ENCODE measurements at regions not wholly inside any gene's neighbourhood (a gene's known extent, or its start where the extent isn't known, plus 50 kb on each side); places are given as distances from the start of the nearest gene placed in this dataset.

DNA sequence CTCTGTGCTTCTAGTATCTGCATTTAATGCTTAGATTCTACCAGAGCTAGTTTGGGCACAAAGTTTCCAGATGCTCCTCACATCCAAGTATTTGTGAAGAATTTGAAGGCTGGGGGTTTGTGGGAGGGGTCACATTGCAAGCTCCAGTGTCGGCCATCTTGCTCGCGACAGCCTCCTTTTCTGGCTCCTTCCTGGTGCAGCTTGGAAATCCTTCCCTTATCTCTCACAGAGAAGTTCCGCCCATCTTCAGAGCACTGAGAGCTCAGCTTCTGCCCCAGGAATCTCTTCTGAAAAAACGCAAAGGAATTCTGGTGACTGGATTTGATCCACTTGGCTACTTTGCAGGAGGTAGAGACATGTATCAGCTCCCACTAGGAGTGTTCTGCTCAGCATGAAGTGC, 497.5 kb downstream of the TBC1D22A start:
- TF ChIP-seq, protein P1, sequence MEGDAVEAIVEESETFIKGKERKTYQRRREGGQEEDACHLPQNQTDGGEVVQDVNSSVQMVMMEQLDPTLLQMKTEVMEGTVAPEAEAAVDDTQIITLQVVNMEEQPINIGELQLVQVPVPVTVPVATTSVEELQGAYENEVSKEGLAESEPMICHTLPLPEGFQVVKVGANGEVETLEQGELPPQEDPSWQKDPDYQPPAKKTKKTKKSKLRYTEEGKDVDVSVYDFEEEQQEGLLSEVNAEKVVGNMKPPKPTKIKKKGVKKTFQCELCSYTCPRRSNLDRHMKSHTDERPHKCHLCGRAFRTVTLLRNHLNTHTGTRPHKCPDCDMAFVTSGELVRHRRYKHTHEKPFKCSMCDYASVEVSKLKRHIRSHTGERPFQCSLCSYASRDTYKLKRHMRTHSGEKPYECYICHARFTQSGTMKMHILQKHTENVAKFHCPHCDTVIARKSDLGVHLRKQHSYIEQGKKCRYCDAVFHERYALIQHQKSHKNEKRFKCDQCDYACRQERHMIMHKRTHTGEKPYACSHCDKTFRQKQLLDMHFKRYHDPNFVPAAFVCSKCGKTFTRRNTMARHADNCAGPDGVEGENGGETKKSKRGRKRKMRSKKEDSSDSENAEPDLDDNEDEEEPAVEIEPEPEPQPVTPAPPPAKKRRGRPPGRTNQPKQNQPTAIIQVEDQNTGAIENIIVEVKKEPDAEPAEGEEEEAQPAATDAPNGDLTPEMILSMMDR (IDR thresholded peaks at IDR 0.05) = no peak
- intact Hi-C loops (cut with DNase I) = no loop called here
- no peaks in the 10 kb centered on the region for H3K4me1 ChIP-seq
- no peak overlapping the region for H3K27ac ChIP-seq
- 84 to 87% (median 87%) methylated on average over 5 of the region's 5 CpGs for WGBS, 3 donors
- H3K36me3 ChIP-seq (ENCODE audit: insufficient read depth in 1 of 2, low read depth in 1 of 2) = no peaks in the 10 kb centered on the region
- no peaks in the 10 kb centered on the region for H3K9me3 ChIP-seq
- DNase-seq (no peak), ATAC-seq (no peak)
- H3K4me3 ChIP-seq = no peak overlapping the region
- H3K27me3 ChIP-seq (ENCODE audit: insufficient read depth in 3 of 3, low read length in 2 of 3) = peaks cover 0 to 5% (median 0%) of the 10 kb centered on the region in 3 donors

DNA sequence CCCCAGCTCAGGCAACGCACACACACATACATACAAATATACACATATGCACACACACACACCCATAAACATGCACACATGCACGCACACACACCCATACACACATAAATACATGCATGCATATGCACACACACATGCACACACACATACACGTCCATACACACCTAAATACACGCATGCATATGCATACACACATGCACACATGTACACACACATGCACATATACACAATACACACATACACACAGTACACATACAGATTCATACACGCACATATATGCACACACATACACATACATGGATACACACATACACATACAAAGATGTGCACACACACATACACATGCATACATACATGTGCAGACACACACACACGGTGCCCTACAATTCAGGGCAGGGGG, 496.6 kb downstream of the TBC1D22A start:
- H3K27ac ChIP-seq = no peak overlapping the region
- 78 to 82% (median 80%) methylated on average over 6 of the region's 6 CpGs for WGBS, 3 donors
- H3K27me3 ChIP-seq (ENCODE audit: insufficient read depth in 3 of 3, low read length in 2 of 3) = peaks cover 0 to 5% (median 0%) of the 10 kb centered on the region in 3 donors
- H3K4me3 ChIP-seq = no peak overlapping the region
- no peaks in the 10 kb centered on the region for H3K36me3 ChIP-seq (ENCODE audit: insufficient read depth in 1 of 2, low read depth in 1 of 2)
- no peaks in the 10 kb centered on the region for H3K9me3 ChIP-seq
- ATAC-seq (no peak), DNase-seq (no peak)
- intact Hi-C loops (cut with DNase I) = no loop called here
- TF ChIP-seq, protein P1 (IDR thresholded peaks at IDR 0.05) = no peak
- H3K4me1 ChIP-seq = no peaks in the 10 kb centered on the region

DNA sequence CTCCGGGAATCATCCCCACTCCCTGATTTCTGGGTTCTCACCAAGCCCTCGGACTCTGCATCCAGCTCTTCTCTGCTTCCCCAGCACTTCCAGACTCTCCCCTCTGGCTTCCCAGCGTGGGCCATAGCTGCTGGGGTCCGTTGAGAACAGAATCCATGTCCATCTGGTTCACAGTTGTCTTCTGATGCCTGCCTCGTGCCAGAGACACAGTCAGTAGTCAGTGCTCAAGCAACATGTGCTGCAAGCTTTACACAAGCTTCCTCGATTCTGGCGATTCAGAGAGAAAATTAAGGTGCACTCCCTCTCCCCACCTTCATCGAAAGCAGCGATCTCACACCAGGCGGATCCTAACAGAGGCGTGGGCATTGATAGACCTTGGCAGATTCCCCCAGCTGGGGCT, 495.5 kb downstream of the TBC1D22A start:
- intact Hi-C loops (cut with DNase I) = no loop called here
- 70 to 80% (median 71%) methylated on average over 11 of the region's 11 CpGs for WGBS, 3 donors
- no peaks in the 10 kb centered on the region for H3K36me3 ChIP-seq (ENCODE audit: insufficient read depth in 1 of 2, low read depth in 1 of 2)
- H3K27ac ChIP-seq = no peak overlapping the region
- H3K9me3 ChIP-seq = no peaks in the 10 kb centered on the region
- no peak overlapping the region for H3K4me3 ChIP-seq
- H3K27me3 ChIP-seq (ENCODE audit: insufficient read depth in 3 of 3, low read length in 2 of 3) = peaks cover 0 to 5% (median 0%) of the 10 kb centered on the region in 3 donors
- TF ChIP-seq, protein P1 (IDR thresholded peaks at IDR 0.05) = no peak
- ATAC-seq (no peak), DNase-seq (no peak)
- H3K4me1 ChIP-seq = no peaks in the 10 kb centered on the region

DNA sequence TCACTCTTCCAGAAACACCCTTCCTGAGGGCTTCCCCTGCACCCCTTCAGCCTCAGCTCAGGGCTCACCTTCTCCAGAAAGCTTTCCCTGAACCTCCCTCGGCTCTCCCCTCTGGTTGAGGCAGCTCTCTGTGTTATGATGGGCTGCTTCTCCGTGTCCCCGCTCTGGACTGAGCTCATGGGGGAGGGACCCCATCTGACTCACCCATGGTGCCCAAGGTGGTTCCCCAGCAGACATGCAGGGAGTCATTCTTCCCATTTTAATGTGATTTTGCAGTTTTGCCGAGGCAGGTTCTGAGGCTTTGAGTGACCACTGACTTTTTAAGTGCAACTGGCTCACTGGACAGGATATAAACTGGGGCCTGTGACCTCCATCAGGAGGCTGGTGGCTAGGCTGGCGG, 495.1 kb downstream of the TBC1D22A start:
- H3K27me3 ChIP-seq (ENCODE audit: insufficient read depth in 3 of 3, low read length in 2 of 3) = peaks cover 0 to 3% (median 0%) of the 10 kb centered on the region in 3 donors
- H3K4me1 ChIP-seq = no peaks in the 10 kb centered on the region
- H3K27ac ChIP-seq = no peak overlapping the region
- no peaks in the 10 kb centered on the region for H3K36me3 ChIP-seq (ENCODE audit: insufficient read depth in 1 of 2, low read depth in 1 of 2)
- H3K4me3 ChIP-seq = no peak overlapping the region
- WGBS, 3 donors = 63 to 75% (median 75%) methylated on average over 5 of the region's 5 CpGs
- DNase-seq (no peak), ATAC-seq (no peak)
- intact Hi-C loops (cut with DNase I) = no loop called here
- H3K9me3 ChIP-seq = no peaks in the 10 kb centered on the region
- TF ChIP-seq, protein P1 (IDR thresholded peaks at IDR 0.05) = no peak

DNA sequence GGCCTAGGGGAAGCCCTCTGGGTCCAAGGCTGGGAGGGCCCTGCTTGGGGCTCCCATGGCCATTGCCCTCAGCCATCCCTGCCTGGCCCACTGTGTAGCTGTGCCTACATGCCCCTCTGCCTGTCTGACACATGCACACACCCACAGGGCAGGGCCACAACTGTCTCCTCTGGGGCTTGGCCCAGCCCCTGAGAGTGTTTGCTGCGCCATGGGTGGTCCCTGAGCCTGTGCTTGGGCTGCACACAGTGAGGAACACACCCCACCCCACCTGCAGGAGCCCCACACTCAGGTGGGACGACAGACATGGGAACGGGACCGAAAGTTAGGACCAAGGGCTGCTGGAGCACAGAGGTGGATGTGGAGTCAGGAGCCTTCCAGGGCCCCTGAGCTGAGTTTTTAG, 489.5 kb downstream of the TBC1D22A start:
- TF ChIP-seq, protein P1 (IDR thresholded peaks at IDR 0.05) = no peak
- WGBS, 3 donors = 91 to 93% (median 91%) methylated on average over 4 of the region's 4 CpGs
- ATAC-seq (no peak), DNase-seq (no peak)
- Histone ChIP-seq H3K36me3 (ENCODE audit: insufficient read depth in 1 of 2, low read depth in 1 of 2) (no peaks in the 10 kb centered on the region), H3K27me3 (ENCODE audit: insufficient read depth in 3 of 3, low read length in 2 of 3) (peaks cover 0 to 6% (median 4%) of the 10 kb centered on the region in 3 donors), H3K4me1 (no peaks in the 10 kb centered on the region), H3K9me3 (no peaks in the 10 kb centered on the region), H3K27ac (no peak overlapping the region), H3K4me3 (no peak overlapping the region)
- intact Hi-C loops (cut with DNase I) = no loop called here

Measured in psoas muscle (tissue), 7 donors.